GM19193 (cell line): ENCODE measurements at regions not wholly inside any gene's neighbourhood (a gene's known extent, or its start where the extent isn't known, plus 50 kb on each side); places are given as distances from the start of the nearest gene placed in this dataset.

Experiments used
- POLR2A ChIP-seq: IDR thresholded peaks from 4 replicates; pipeline ENCODE4 v1.6.1; 2011; ENCODE audit not compliant: insufficient read depth, insufficient read length; ENCODE audit errors: extremely low read depth

DNA sequence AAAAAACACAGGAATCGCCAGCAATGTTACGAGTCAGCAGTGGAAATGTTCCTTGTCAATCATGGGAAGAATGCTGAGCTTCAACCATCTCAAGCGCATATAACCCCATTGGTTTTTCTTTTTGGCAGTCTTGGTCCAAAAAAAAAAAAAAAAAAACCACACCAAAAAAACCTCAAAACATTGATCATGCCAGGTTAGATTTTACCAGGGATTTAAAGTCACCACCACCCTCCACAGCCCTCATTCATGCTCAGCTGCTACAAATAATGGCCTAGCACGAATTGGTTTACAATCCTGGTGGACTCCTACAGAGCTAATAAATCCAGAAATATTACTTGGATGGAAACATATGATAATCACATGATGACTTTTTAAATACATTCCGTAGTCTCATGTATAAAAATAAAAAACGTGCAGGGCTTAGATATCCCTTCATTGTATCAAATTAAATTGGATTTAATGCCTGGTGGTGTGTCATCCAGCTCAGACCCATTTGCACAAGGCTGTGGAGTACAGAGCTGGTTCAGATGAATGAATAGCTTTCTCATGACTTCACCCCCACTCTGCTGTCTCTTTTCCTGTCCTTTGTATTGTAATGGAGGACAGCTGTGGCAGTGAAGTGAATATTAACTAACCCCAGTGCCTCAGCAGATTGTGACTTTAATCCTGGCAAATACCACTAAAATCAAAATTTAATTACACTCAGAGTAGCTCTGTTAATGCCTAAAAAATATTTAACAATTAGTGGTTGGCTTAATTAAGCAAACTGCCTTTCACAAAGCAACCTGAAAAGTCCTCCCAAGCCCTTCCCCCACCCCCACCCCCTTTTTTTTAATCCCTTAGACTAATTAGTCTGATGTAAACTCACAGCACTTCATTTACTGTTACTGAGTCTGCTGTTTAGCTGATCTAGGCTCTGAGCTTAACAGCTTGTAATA lies 626.5 kb upstream of the ZNF608 start:
- no peak for TF ChIP-seq POLR2A

DNA sequence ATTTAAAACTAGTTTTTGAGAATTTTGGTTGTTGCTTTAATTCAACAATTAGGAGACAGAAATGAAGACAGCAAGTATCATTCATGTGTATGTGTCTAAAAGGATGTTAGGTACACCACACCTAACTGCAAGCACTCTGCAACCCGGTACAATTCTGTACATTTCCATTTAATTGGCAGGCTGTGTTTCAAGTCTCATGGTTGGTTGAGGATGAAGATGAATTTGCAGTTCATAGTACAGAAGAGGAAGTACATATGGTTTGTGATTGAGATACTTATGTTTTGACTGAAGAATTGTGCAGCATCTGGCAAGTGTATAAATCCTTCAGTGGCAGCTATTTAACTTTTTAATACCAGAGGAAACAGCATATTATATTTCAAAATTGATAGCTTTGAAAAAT lies 628.7 kb upstream of the ZNF608 start:
- TF ChIP-seq POLR2A, result no peak

DNA sequence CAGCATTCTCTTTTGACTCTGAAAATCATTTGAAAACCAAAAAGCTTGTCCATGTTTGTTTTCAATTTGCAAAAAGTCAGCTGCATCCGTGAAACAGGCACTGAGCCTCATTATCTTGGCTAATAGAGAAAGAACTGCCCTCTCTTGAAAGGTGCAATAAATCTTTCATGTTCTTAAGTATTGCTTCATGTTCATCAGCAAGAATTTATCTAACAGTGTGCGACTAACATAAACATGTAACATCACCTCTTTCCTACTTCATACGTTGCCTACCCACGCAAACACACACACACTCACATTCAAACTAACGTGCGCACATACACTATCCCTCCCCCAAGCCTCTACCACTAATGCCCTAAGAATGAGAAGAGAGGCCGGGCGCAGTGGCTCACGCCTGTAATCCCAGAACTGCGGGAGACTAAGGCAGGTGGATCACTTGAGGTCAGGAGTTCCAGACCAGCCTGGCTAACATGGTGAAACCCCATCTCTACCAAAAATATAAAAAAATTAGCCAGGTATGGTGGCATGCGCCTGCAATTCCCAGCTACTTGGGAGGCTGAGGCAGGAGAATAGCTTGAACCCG lies 629.7 kb upstream of the ZNF608 start:
- no peak for TF ChIP-seq POLR2A

DNA sequence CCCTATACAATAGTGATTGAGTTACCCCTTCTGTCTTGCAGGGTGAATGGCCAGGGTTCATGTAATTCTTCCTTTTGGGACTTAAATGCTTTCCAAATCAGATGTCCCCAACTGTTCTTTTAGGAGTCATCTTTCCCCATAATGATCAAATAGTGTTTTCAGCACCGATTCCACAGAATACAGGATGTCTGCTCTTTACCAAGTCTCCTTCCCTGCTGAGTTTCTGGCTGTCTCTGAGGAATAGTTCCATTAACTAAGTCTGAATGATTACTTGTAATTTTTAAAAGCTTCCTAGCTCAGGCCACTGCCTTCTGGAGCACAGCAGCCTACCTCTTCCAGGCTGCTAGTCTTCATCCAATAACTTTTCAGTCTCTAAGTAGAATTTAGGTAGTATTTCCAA lies 630.7 kb upstream of the ZNF608 start:
- TF ChIP-seq POLR2A, result no peak

DNA sequence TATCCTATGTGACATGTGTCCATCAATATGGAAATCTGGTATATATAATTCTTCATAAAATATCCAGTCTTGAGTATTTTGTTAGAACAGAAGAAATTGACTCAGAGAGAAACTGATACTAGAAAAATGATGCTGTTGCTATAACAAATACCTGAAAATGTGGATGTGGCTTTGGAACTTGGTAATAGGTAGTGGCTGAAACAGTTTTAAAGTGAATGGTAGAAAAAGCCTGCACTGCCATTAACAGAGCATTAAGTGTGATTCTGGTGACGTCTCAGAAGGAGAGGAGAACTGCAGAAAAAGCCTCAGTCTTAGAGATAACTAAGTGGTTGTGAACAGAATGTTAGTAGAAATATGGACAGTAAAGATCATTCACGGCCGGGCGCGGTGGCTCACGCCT lies 634.9 kb upstream of the ZNF608 start:
- TF ChIP-seq POLR2A, result no peak

DNA sequence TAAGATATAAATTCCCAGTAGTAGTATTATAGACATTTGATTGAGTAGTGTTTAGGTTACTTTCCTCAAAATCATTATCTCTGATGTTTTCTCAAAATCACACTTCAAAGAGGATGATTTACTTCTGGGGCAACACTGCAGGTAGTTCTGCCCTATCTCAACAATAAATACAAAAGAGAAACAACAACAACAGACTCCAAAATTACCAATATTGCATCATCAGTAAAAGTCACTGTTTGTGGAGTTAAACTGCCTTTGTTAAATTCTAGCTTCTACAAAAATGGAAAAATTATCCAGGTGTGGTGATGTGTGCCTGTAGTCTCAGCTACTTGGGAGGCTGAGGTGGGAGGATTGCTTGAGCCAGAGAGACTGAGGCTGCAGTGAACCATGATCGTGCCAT lies 637.6 kb upstream of the ZNF608 start:
- TF ChIP-seq POLR2A, result no peak

DNA sequence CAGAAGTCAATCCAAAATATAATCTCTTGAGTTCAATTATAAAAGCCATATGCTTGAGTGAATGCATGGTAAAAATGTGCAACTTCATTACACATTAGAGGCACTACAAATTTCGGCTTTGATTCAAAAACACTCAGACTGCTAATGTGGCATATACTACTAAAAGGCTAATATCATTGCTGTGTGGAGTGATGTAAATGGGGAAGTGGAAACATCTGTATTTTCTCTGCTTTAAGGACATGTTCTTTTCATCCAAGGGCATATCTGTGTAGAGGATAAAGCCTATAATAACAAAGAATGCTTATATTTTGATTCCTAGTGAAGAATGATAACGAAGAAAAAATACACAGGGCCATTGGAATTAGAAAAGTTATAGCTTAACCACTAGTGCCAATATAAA lies 643.9 kb upstream of the ZNF608 start:
- no peak for TF ChIP-seq POLR2A

DNA sequence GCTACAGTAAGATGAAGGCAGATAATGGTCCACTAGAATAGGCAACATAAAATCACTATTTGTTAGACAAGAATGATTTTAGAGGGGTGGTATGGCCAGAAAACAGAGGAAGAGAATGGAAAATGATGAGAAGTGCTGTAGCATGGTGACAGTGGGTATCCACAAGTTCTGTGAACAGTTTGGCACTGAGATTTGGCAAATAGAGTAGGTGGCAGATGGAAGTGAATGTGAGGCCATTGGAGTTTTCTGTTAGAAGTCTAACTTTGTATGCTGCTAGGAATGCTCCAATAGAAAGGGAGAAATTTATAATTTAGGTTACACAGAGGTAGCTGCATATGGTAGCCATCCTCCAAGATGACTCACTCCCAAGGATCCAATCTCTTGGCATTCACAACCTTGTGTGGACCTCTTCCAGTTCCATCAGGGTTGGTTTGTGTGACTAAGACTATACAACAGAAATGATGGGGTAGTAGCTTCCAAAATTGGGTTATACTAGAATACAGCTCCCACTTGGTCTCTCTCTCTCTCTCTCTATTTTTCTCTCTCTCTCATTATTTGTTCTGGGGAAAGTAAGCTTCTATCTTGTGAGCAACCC lies 646.9 kb upstream of the ZNF608 start:
- no peak for TF ChIP-seq POLR2A

DNA sequence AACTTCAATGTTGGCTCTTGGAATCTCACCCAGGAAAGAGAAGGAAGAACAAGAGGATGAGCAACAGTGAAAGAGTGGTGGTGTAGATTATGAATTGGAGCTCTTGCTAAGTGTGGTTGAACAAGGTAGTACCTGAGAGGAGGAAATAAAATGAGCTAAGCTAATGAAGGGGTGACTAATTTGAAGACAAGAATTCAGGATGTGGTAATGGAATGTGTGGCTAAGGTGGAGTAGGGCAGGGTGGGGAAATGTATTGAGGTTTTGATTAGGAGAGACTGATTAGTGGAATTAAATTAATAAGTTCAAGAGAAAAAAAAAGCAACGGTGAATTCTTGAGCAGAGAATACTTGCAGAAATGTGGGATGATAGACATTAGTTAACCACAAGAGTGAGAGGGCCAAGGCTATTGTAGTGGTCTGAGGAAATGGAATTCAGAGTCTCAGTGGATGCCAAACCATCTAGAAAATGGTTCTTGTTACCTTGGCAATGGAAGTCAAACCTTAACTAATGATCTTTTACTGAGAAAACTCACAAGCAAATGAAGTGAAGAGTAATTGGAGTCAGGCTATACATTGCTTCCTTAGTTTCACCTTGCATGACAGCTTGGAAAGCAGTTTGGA lies 648.3 kb upstream of the ZNF608 start:
- TF ChIP-seq POLR2A, result no peak

DNA sequence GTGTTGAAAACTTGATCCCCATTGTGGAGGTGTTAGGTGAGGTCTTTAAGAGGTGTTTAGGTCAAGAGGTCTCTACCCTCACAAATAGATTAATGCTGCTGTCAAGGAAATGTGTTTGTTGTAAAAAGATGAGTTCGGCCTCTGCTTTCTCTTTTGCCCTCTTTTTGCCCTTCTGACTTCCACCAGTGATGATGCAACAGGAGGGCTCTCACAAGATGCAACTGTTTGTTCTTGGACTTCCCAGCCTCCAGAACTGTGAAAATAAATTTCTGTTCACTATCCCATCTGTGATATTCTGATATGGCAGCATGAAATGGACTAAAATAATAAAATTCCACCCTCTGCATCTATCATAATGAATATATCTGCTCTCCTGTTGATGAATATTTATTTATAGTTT lies 650.0 kb upstream of the ZNF608 start:
- TF ChIP-seq POLR2A, result no peak

DNA sequence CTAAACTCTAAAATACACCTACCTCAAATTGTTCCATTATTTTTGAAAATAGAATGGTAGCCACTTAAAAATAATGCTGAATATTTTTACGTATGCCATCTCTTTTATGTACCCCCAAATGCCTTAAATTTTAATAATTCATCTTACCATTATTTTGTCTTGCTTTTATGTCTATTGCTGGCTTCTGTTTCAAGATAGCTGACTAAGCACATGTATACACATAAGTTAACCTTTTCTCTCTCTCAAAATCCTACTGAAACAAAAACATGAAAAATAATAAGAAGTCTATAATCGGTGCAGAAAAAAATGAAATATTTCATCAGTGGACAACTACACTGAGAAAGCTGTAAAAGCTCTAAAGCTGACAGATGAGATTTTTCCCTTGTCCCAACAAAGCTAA lies 652.0 kb upstream of the ZNF608 start:
- TF ChIP-seq POLR2A, result no peak

DNA sequence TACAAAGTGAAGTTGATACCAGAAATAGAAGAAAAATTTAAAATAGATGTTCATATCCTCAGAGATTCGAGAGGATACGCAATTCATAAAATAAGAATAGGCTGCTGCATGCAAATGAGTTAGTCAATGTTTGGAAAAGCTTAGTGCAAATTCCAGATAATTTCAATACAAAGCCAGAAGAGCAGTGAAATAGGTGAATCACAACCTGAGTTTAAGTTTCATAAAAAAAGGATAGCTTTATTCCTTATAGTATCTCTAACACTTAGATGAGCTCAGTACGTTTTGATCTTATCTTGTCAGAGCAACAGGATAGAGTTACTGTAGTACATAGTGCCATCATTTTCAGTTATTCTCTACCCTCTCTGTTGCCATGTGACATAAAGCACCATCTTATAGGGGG lies 653.4 kb upstream of the ZNF608 start:
- no peak for TF ChIP-seq POLR2A

DNA sequence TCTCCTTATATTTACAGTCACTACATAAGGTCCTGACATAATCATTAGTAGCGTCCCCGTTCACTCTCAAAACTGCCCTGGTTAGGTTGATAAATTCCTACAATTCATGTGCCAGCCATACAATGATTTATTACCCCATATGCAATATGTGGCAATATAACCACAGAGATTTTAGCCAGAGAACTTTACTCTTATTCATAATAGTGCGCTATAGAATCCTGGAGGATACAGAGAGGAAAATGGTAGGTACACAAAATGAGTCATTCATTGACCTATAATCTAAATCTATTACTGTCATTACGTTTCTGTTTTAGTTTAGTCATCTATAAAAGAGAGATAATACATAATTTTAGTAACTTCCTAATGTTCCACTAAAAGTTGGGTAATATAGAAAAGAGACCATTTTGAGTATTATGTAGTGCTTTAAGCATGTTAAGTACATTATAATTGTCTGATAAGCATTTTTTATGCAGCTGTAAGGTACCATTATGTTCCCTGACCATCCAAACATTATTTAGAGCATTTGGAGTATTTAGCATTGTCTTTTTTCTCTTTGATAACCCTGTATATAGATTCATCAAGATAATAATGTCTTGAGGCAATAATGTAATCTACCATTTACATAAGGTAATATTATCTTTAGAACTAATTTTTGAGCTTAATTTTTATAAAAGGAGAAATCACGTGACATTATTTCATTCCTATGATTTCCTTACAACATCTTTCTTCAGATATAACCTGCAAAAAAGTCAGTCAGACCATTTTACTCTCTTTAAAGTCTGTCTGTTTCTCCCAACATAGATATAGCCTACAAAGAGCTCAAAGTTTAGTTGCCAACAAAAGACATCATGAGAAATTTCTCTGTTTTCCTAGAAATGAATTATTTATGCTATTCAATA lies 655.5 kb upstream of the ZNF608 start:
- TF ChIP-seq POLR2A, result no peak

DNA sequence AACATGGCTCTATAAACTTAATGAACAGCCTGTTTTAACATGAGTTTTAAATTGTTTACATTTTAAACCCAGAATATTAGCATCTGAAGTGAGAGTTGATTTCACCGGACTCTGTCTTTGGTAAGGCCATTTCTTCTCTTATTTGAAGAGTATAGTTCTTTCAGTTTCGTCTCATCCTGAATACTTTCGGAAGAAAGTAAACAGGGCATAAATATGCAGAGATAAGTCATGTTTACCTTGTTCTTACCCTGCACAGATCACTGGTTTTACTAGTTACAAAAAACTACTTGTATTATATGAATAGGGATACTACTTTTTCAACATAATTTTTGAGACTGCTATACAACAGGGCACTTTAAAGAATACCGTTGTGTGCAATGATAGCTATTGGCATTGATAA lies 656.3 kb upstream of the ZNF608 start:
- no peak for TF ChIP-seq POLR2A
